Cardiac muscle cell (in vitro differentiated cells and primary cell): ENCODE measurements at regions not wholly inside any gene's neighbourhood (a gene's known extent, or its start where the extent isn't known, plus 50 kb on each side); places are given as distances from the start of the nearest gene placed in this dataset.

Experiments
- DNase-seq, 2 donors: peaks; one replicate each; pipeline versions ENCODE4 v3.0.0 to v3.0.0-alpha.2; 2010 to 2017; ENCODE audit warnings: low read depth in 1 of 2, low spot score in 1 of 2
- H3K27ac ChIP-seq: fragments of 200-600 bp; sonication (generic); 2 replicates; pipeline ENCODE4 v1.5.1; 2016
- H3K27me3 ChIP-seq: fragments of 200-600 bp; sonication (generic); 2 replicates; pipeline ENCODE4 v1.6.0; 2016; ENCODE audit warnings: control low read depth
- H3K36me3 ChIP-seq: fragments of 200-600 bp; sonication (generic); 2 replicates; pipeline ENCODE4 v1.5.1; 2016; ENCODE audit warnings: control low read depth
- H3K4me1 ChIP-seq: fragments of 200-600 bp; sonication (generic); 2 replicates; pipeline ENCODE4 v1.8.1; 2017; ENCODE audit warnings: low read depth, mild to moderate bottlenecking, mixed run types
- H3K4me3 ChIP-seq: fragments of 200-600 bp; sonication (generic); 2 replicates; pipeline ENCODE4 v1.5.1; 2016; ENCODE audit warnings: mild to moderate bottlenecking
- H3K9me3 ChIP-seq: fragments of 200-600 bp; sonication (generic); 2 replicates; pipeline ENCODE4 v1.5.1; 2017; ENCODE audit warnings: low read depth, mild to moderate bottlenecking, control low read depth
- CTCF ChIP-seq: IDR thresholded peaks from 2 replicates; pipeline ENCODE4 v1.5.1; 2012; ENCODE audit warnings: low read depth, mild to moderate bottlenecking, low read length

GRCh38 chr5:8601831-8602354 lies 732.9 kb downstream of the MTRR start:
- no peaks in the 10 kb centered on the region for H3K4me1 ChIP-seq
- no peak for DNase-seq
- no peak overlapping the region for H3K27ac ChIP-seq
- no peak for TF ChIP-seq CTCF
- H3K9me3 ChIP-seq, result no peaks in the 10 kb centered on the region
- no peaks in the 10 kb centered on the region for H3K36me3 ChIP-seq
- no peak overlapping the region for H3K4me3 ChIP-seq
- peaks cover 51% of the 10 kb centered on the region for H3K27me3 ChIP-seq

- peaks cover 37% of the 10 kb centered on the region for H3K27me3 ChIP-seq
- no peak overlapping the region for H3K27ac ChIP-seq
- no peaks in the 10 kb centered on the region for H3K4me1 ChIP-seq
- no peak for TF ChIP-seq CTCF
- no peak for DNase-seq
- no peak overlapping the region for H3K4me3 ChIP-seq
- H3K9me3 ChIP-seq, result no peaks in the 10 kb centered on the region
- H3K36me3 ChIP-seq, result no peaks in the 10 kb centered on the region
Observed at GRCh38 chr5:8606231-8606630, 737.3 kb downstream of the MTRR start.

GRCh38 chr5:8611067-8611466 lies 742.1 kb downstream of the MTRR start:
- no peak for DNase-seq
- peaks cover 11% of the 10 kb centered on the region for H3K27me3 ChIP-seq
- H3K27ac ChIP-seq, result no peak overlapping the region
- H3K4me1 ChIP-seq, result no peaks in the 10 kb centered on the region
- H3K36me3 ChIP-seq, result no peaks in the 10 kb centered on the region
- TF ChIP-seq CTCF, result no peak
- H3K4me3 ChIP-seq, result no peak overlapping the region
- no peaks in the 10 kb centered on the region for H3K9me3 ChIP-seq

GRCh38 chr5:8613078-8613685 lies 744.2 kb downstream of the MTRR start:
- no peak overlapping the region for H3K4me3 ChIP-seq
- no peak overlapping the region for H3K27ac ChIP-seq
- no peaks in the 10 kb centered on the region for H3K4me1 ChIP-seq
- H3K27me3 ChIP-seq, result peaks cover 11% of the 10 kb centered on the region
- no peaks in the 10 kb centered on the region for H3K9me3 ChIP-seq
- no peak for TF ChIP-seq CTCF
- no peak for DNase-seq
- H3K36me3 ChIP-seq, result no peaks in the 10 kb centered on the region

- no peaks in the 10 kb centered on the region for H3K9me3 ChIP-seq
- no peak for TF ChIP-seq CTCF
Observed at GRCh38 chr5:8615142-8615858, 746.4 kb downstream of the MTRR start.

More at GRCh38 chr5:8615142-8615858, 746.4 kb downstream of the MTRR start:
- Histone ChIP-seq H3K4me3 (no peak overlapping the region), H3K36me3 (no peaks in the 10 kb centered on the region), H3K27ac (no peak overlapping the region), H3K4me1 (no peaks in the 10 kb centered on the region), H3K27me3 (no peaks in the 10 kb centered on the region)
- no peak for DNase-seq
